ENCODE measurements at regions not wholly inside any gene's neighbourhood (a gene's known extent, or its start where the extent isn't known, plus 50 kb on each side); places are given as distances from the start of the nearest gene placed in this dataset.
"Not testable (repeated sequence)": the region's sequence is repeated elsewhere in the genome, so short reads cannot be mapped to it uniquely, and the experiment has no call there.

DNA sequence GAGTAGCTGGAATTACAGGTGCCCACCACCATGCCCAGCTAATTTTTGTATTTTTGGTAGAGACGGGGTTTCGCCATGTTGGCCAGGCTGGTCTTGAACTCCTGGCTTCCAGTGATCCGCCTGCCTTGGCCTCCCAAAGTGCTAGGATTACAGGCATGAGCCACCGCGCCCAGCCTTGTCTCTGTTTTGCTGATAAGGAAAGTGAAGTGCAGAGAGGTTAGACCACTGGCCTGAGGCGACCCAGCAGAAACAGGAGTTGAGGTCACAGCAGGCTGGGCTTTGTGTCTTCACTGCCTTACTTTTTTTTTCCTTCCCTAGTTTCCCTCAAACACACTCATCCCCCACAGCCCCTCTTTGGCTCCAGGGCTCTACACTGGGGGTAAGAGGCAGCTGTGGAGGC, 93.0 kb upstream of the CIBAR2 start:
- not testable (repeated sequence) for TF ChIP-seq POLR2A, POLR2AphosphoS5, TAF1 (IDR thresholded peaks at IDR 0.05; ENCODE audit: low read depth, low read length)

All from GM12891 (cell line).